Smooth muscle cell (in vitro differentiated cells): ENCODE measurements at regions not wholly inside any gene's neighbourhood (a gene's known extent, or its start where the extent isn't known, plus 50 kb on each side); places are given as distances from the start of the nearest gene placed in this dataset.

Experiments used
- DNase-seq: peaks from one replicate; lab custom pipeline; 2025; ENCODE audit not compliant: unreplicated experiment; lab: John Stamatoyannopoulos, UW
- H2AFZ ChIP-seq: fragments of 200-600 bp; sonication (generic); 2 replicates; pipeline ENCODE4 v1.6.0; 2016; ENCODE audit warnings: antibody characterized with exemption, low read depth, mild to moderate bottlenecking
- H3F3A ChIP-seq: fragments of 200-600 bp; sonication (generic); 2 replicates; pipeline ENCODE4 v1.6.0; 2017; ENCODE audit warnings: antibody characterized with exemption, low read depth
- H3K27ac ChIP-seq: fragments of 200-600 bp; sonication (generic); 2 replicates; pipeline ENCODE4 v1.5.1; 2016; ENCODE audit warnings: low read depth, mild to moderate bottlenecking
- H3K27me3 ChIP-seq: fragments of 200-600 bp; sonication (generic); 2 replicates; pipeline ENCODE4 v1.6.1; 2016; ENCODE audit warnings: low read depth, mild to moderate bottlenecking
- H3K36me3 ChIP-seq: fragments of 200-600 bp; sonication (generic); 2 replicates; pipeline ENCODE4 v1.5.1; 2016; ENCODE audit warnings: low read depth
- H3K4me1 ChIP-seq: fragments of 200-600 bp; sonication (generic); 2 replicates; pipeline ENCODE4 v1.5.1; 2016; ENCODE audit warnings: low read depth
- H3K4me2 ChIP-seq: fragments of 200-600 bp; sonication (generic); 2 replicates; pipeline ENCODE4 v1.6.0; 2016; ENCODE audit warnings: mild to moderate bottlenecking
- H3K4me3 ChIP-seq: fragments of 200-600 bp; sonication (generic); 2 replicates; pipeline ENCODE4 v1.5.1; 2016; ENCODE audit warnings: mild to moderate bottlenecking
- H3K79me2 ChIP-seq: fragments of 200-600 bp; sonication (generic); 2 replicates; pipeline ENCODE4 v1.6.0; 2016; ENCODE audit warnings: low read depth, mild to moderate bottlenecking
- H3K9ac ChIP-seq: fragments of 200-600 bp; sonication (generic); 2 replicates; pipeline ENCODE4 v1.6.0; 2016; ENCODE audit warnings: low read depth
- H3K9me3 ChIP-seq: fragments of 200-600 bp; sonication (generic); replicated peaks from 2 replicates; pipeline ENCODE4 v1.5.1; 2016; ENCODE audit warnings: low read depth
- H4K20me1 ChIP-seq: fragments of 200-600 bp; sonication (generic); 2 replicates; pipeline ENCODE4 v1.6.0; 2016; ENCODE audit warnings: low read depth
- WGBS: methylation state at CpG from one replicate; pipeline ENCODE4 v1.1.7; 2016; ENCODE audit warnings: low lambda C conversion rate; 5-methylcytosine and 5-hydroxymethylcytosine counted together
- TF ChIP-seq, protein P1 (sequence below): fragments of 200-600 bp; sonication (generic); IDR thresholded peaks from 2 replicates; pipeline ENCODE4 v1.5.1; 2017; ENCODE audit warnings: borderline replicate concordance, mild to moderate bottlenecking, antibody characterized with exemption; ENCODE audit not compliant: insufficient read depth, poor library complexity, severe bottlenecking

DNA sequence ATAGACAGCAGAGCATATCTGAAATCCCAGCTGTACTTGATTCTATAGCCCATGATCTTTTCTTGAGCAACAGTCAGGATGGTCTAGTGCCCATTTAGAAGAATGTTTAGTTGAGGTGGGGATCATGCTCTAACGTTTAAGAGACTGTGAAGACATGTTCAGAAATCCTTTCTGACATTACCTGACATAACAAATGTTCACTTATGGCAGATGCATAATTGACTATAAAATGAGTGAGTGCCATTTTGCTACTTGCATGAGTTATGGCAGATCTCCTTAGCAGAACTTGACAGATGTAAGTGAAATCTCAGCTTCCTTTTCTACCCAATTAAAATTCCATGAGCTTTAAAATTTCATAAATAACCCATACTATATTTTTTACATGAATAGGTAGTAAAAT is 209.5 kb upstream of the MMADHC start:
- Histone ChIP-seq H3K9me3 (no peaks in the 10 kb centered on the region), H3F3A (no peaks in the 10 kb centered on the region), H3K4me2 (no peak overlapping the region), H2AFZ (no peak overlapping the region), H3K4me3 (no peak overlapping the region), H4K20me1 (no peaks in the 10 kb centered on the region), H3K9ac (no peak overlapping the region), H3K27me3 (no peaks in the 10 kb centered on the region), H3K36me3 (no peaks in the 10 kb centered on the region), H3K27ac (no peak overlapping the region), H3K79me2 (no peaks in the 10 kb centered on the region), H3K4me1 (peaks cover 15% of the 10 kb centered on the region)
- TF ChIP-seq, protein P1, sequence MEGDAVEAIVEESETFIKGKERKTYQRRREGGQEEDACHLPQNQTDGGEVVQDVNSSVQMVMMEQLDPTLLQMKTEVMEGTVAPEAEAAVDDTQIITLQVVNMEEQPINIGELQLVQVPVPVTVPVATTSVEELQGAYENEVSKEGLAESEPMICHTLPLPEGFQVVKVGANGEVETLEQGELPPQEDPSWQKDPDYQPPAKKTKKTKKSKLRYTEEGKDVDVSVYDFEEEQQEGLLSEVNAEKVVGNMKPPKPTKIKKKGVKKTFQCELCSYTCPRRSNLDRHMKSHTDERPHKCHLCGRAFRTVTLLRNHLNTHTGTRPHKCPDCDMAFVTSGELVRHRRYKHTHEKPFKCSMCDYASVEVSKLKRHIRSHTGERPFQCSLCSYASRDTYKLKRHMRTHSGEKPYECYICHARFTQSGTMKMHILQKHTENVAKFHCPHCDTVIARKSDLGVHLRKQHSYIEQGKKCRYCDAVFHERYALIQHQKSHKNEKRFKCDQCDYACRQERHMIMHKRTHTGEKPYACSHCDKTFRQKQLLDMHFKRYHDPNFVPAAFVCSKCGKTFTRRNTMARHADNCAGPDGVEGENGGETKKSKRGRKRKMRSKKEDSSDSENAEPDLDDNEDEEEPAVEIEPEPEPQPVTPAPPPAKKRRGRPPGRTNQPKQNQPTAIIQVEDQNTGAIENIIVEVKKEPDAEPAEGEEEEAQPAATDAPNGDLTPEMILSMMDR, result no peak
- 89% methylated on average over 1 of the region's 1 CpG for WGBS
- no peak for DNase-seq

DNA sequence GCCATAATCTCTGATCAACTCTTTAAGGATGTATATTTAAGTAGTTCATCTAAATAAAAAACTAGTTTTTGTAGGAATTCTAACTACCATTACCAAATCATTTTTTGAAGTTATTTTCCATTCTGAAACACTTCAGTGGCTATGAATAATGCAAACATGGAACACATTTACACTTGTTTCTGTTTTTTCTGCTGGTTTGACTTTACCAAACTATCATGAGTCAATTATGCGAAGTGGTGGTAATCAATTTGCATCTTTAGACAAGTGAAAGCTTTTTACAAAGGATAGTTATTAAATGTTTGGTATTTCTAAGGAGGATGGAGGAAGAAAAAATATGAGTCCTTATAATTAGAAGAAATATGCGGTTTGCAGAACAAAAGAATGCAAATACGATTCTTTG is 202.0 kb upstream of the MMADHC start:
- H2AFZ ChIP-seq, result no peak overlapping the region
- H3K36me3 ChIP-seq, result no peaks in the 10 kb centered on the region
- no peaks in the 10 kb centered on the region for H3K27me3 ChIP-seq
- no peak overlapping the region for H3K9ac ChIP-seq
- no peaks in the 10 kb centered on the region for H3K4me1 ChIP-seq
- no peak for DNase-seq
- H3K4me2 ChIP-seq, result no peak overlapping the region
- WGBS, result 92% methylated on average over 3 of the region's 3 CpGs
- TF ChIP-seq, protein P1, result no peak
- H3K27ac ChIP-seq, result no peak overlapping the region
- H3F3A ChIP-seq, result no peaks in the 10 kb centered on the region
- H3K9me3 ChIP-seq, result no peaks in the 10 kb centered on the region
- H3K79me2 ChIP-seq, result no peaks in the 10 kb centered on the region
- no peak overlapping the region for H3K4me3 ChIP-seq
- no peaks in the 10 kb centered on the region for H4K20me1 ChIP-seq

DNA sequence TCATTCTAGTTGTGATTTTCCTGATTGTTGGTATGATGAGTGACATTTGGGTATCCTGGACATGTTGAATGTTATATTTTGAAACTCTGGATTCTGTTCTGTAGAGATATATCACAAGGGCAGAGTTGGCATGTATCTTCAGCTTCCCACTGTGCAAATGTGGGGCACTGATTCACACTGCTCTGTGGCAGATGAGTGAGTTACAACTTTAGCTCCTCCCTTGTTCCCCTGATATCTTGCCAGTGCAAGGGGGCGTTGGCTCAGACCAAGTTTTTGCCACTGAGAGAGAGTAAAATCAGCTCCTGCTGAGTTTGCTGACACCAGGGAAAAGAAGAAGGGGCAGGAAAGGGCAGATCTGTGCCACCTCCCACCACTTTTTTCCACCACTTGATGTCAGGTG is 199.6 kb upstream of the MMADHC start:
- no peaks in the 10 kb centered on the region for H3K9me3 ChIP-seq
- TF ChIP-seq, protein P1, result no peak
- no peaks in the 10 kb centered on the region for H3K27me3 ChIP-seq
- H3K27ac ChIP-seq, result no peak overlapping the region
- H3K79me2 ChIP-seq, result no peaks in the 10 kb centered on the region
- H3K4me3 ChIP-seq, result no peak overlapping the region
- H3K36me3 ChIP-seq, result no peaks in the 10 kb centered on the region
- H3K4me2 ChIP-seq, result no peak overlapping the region
- H2AFZ ChIP-seq, result no peak overlapping the region
- H4K20me1 ChIP-seq, result no peaks in the 10 kb centered on the region
- no peaks in the 10 kb centered on the region for H3K4me1 ChIP-seq
- no peak overlapping the region for H3K9ac ChIP-seq
- DNase-seq, result no peak
- no peaks in the 10 kb centered on the region for H3F3A ChIP-seq
- WGBS, result 91% methylated on average over 1 of the region's 1 CpG

DNA sequence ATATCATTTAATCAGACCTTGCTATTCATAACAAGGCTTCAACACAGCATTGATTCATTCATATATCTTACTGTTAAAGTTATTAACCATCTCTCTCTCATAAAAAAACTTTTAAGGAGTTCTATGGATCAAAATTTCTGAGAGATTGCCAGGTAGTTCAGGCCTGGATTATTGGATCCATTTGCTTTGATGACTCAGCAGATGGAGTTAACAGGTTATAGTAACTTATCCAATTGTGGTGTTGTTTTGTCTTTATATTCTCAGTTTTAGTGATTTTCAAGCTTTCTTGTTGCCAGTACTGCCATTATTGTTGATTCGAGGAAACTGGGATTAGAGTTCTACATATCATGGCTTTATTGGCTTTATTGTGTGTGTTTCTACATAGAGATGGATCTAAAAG is 195.7 kb upstream of the MMADHC start:
- TF ChIP-seq, protein P1, result no peak

More for the DNA sequence above, 195.7 kb upstream of the MMADHC start:
- H4K20me1 ChIP-seq, result no peaks in the 10 kb centered on the region
- H3K36me3 ChIP-seq, result no peaks in the 10 kb centered on the region
- WGBS, result 94% methylated on average over 1 of the region's 1 CpG
- no peaks in the 10 kb centered on the region for H3F3A ChIP-seq
- no peak overlapping the region for H3K4me2 ChIP-seq
- H2AFZ ChIP-seq, result no peak overlapping the region
- H3K27me3 ChIP-seq, result no peaks in the 10 kb centered on the region
- H3K9me3 ChIP-seq, result no peaks in the 10 kb centered on the region
- H3K79me2 ChIP-seq, result no peaks in the 10 kb centered on the region
- DNase-seq, result no peak
- H3K27ac ChIP-seq, result no peak overlapping the region
- H3K4me1 ChIP-seq, result no peaks in the 10 kb centered on the region
- no peak overlapping the region for H3K9ac ChIP-seq
- no peak overlapping the region for H3K4me3 ChIP-seq
